ENCODE measurements at regions not wholly inside any gene's neighbourhood (a gene's known extent, or its start where the extent isn't known, plus 50 kb on each side); places are given as distances from the start of the nearest gene placed in this dataset.

DNA sequence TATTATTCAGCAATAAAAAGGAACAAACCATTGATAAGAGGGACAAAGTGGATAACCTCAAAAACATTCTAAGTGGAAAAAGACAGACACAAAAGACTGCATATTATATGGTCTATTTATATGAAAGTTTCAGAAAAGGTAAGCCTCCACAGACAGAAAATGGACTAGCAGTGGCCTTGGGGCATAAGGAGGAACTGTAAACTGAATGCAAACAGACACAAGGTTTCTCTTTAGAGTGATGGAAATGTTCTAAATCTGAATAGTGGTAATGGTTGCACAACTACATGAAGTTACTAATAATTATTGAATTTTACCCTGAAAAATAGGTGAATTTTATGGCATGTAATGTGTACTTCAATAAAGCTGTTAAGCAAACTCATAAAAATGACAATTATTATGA is 286.3 kb upstream of the PAPPA start:
- TF ChIP-seq POLR2AphosphoS5 (IDR thresholded peaks at IDR 0.05) (no peak), CTCF (IDR thresholded peaks at IDR 0.05) (no peak), EP300 (IDR thresholded peaks at IDR 0.05) (no peak), POLR2A (IDR thresholded peaks at IDR 0.05) (no peak)
- Histone ChIP-seq H3K4me1 (no peaks in the 10 kb centered on the region), H3K4me3 (no peak overlapping the region), H3K9me3 (no peaks in the 10 kb centered on the region), H3K27ac (no peak overlapping the region), H3K27me3 (no peaks in the 10 kb centered on the region), H3K36me3 (no peaks in the 10 kb centered on the region)
- no peak for ATAC-seq

DNA sequence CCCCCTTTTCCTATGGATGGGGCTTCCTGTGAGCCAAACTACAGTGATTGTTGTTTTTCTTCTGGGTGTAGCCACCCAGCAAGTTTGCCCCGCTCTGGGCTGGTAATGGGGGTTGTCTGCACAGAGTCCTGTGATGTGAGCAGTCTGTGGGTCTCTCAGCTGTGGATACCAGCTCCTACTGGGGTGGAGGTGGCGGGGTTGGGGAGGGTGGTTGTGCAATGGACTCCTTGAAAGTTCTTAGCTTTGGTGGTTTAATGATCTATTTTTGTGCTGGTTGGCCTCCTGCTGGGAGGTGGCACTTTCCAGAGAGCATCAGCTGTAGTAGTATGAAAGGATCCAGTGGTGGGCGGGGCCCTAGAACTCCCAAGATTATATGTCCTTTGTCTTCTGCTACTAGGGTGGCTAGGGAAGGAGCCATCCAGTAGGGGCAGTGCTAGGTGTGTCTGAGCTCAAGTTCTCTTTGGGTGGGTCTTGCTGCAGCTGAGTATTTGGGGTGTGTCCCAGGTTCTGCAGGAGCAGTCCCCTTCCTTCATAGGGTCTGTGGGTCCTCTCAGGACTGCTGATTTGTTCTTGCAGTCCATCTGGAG is 275.6 kb upstream of the PAPPA start:
- no peak overlapping the region for H3K4me3 ChIP-seq
- peaks cover 0 to 5% (median 0%) of the 10 kb centered on the region in 3 donors for H3K9me3 ChIP-seq
- H3K27ac ChIP-seq, result no peak overlapping the region
- no peaks in the 10 kb centered on the region for H3K27me3 ChIP-seq
- no peaks in the 10 kb centered on the region for H3K36me3 ChIP-seq
- WGBS, 2 donors (ENCODE audit: low coverage in 1 of 2), result 80% methylated on average over 1 of the region's 3 CpGs; no CpG with 5 or more reads in 1 of the 2 donors
- TF ChIP-seq POLR2A (IDR thresholded peaks at IDR 0.05) (no peak), CTCF (IDR thresholded peaks at IDR 0.05) (no peak)
- no peaks in the 10 kb centered on the region for H3K4me1 ChIP-seq
- ATAC-seq, result no peak

DNA sequence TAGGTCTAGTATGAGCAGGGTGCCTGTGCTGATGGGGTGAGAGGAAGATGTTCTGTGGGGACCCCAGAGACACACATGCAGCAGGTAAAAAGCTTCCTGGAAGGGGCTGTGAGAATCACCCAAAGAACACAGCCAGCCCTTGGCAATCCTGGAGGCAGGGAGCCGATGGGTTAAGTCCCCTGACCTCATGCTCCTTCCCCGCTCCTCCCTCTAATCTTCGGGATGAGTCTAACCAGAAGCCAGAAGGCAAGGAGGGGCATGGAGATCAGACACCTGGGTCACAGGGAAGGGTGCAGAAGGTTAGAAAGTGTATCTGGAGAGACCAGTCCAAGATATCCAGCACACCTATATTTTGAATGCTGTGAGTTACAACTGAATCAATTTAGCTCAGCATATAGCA is 274.1 kb upstream of the PAPPA start:
- WGBS, 2 donors (ENCODE audit: low coverage in 1 of 2), result 50 to 58% methylated on average over 2 to 3 of the region's 3 CpGs
- Histone ChIP-seq H3K27ac (no peak overlapping the region), H3K9me3 (peaks cover 0 to 5% (median 0%) of the 10 kb centered on the region in 3 donors), H3K36me3 (no peaks in the 10 kb centered on the region), H3K4me1 (no peaks in the 10 kb centered on the region), H3K4me3 (no peak overlapping the region), H3K27me3 (no peaks in the 10 kb centered on the region)
- ATAC-seq, result no peak
- TF ChIP-seq EP300 (IDR thresholded peaks at IDR 0.05) (no peak), POLR2A (IDR thresholded peaks at IDR 0.05) (no peak), POLR2AphosphoS5 (IDR thresholded peaks at IDR 0.05) (no peak), CTCF (IDR thresholded peaks at IDR 0.05) (no peak)

GRCh38 chr9:115880221-115880885 is 273.2 kb upstream of the PAPPA start:
- H3K36me3 ChIP-seq, result no peaks in the 10 kb centered on the region
- H3K27ac ChIP-seq, result no peak overlapping the region
- 72 to 75% methylated on average over 5 of the region's 5 CpGs for WGBS, 2 donors (ENCODE audit: low coverage in 1 of 2)
- TF ChIP-seq CTCF (IDR thresholded peaks at IDR 0.05) (no peak), EP300 (IDR thresholded peaks at IDR 0.05) (no peak), POLR2AphosphoS5 (IDR thresholded peaks at IDR 0.05) (no peak), POLR2A (IDR thresholded peaks at IDR 0.05) (no peak)
- H3K9me3 ChIP-seq, result peaks cover 0 to 5% (median 0%) of the 10 kb centered on the region in 3 donors
- ATAC-seq, result no peak
- H3K4me3 ChIP-seq, result no peak overlapping the region
- no peaks in the 10 kb centered on the region for H3K4me1 ChIP-seq
- H3K27me3 ChIP-seq, result no peaks in the 10 kb centered on the region

- Histone ChIP-seq H3K4me1 (no peaks in the 10 kb centered on the region), H3K27ac (no peak overlapping the region), H3K27me3 (no peaks in the 10 kb centered on the region), H3K9me3 (no peaks in the 10 kb centered on the region), H3K36me3 (no peaks in the 10 kb centered on the region), H3K4me3 (no peak overlapping the region)
- no peak for ATAC-seq
- no peak for TF ChIP-seq POLR2A (IDR thresholded peaks at IDR 0.05)
- no peak for TF ChIP-seq CTCF (IDR thresholded peaks at IDR 0.05)
- no peak for TF ChIP-seq EP300 (IDR thresholded peaks at IDR 0.05)
- TF ChIP-seq POLR2AphosphoS5 (IDR thresholded peaks at IDR 0.05), result no peak
These were observed 270.7 kb upstream of the PAPPA start for GRCh38 chr9:115882911-115883310.
